ENCODE measurements at regions not wholly inside any gene's neighbourhood (a gene's known extent, or its start where the extent isn't known, plus 50 kb on each side); places are given as distances from the start of the nearest gene placed in this dataset.

- Mint-ChIP-seq H3K27ac (ENCODE audit: unreplicated experiment) (no peak overlapping the region), H3K27me3 (ENCODE audit: unreplicated experiment) (peaks cover 2% of the 10 kb centered on the region), H3K9me3 (ENCODE audit: unreplicated experiment) (peaks cover 4% of the 10 kb centered on the region), H3K4me3 (ENCODE audit: unreplicated experiment) (no peak overlapping the region), H3K36me3 (ENCODE audit: unreplicated experiment) (no peaks in the 10 kb centered on the region), H3K4me1 (ENCODE audit: unreplicated experiment) (no peaks in the 10 kb centered on the region)
- TF ChIP-seq, protein P1, sequence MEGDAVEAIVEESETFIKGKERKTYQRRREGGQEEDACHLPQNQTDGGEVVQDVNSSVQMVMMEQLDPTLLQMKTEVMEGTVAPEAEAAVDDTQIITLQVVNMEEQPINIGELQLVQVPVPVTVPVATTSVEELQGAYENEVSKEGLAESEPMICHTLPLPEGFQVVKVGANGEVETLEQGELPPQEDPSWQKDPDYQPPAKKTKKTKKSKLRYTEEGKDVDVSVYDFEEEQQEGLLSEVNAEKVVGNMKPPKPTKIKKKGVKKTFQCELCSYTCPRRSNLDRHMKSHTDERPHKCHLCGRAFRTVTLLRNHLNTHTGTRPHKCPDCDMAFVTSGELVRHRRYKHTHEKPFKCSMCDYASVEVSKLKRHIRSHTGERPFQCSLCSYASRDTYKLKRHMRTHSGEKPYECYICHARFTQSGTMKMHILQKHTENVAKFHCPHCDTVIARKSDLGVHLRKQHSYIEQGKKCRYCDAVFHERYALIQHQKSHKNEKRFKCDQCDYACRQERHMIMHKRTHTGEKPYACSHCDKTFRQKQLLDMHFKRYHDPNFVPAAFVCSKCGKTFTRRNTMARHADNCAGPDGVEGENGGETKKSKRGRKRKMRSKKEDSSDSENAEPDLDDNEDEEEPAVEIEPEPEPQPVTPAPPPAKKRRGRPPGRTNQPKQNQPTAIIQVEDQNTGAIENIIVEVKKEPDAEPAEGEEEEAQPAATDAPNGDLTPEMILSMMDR (IDR thresholded peaks at IDR 0.05), result no peak
- DNase-seq (ENCODE audit: extremely low spot score, unreplicated experiment), result no peak
Observed at GRCh38 chrX:124534536-124534935, 188.2 kb downstream of the SH2D1A start.

DNA sequence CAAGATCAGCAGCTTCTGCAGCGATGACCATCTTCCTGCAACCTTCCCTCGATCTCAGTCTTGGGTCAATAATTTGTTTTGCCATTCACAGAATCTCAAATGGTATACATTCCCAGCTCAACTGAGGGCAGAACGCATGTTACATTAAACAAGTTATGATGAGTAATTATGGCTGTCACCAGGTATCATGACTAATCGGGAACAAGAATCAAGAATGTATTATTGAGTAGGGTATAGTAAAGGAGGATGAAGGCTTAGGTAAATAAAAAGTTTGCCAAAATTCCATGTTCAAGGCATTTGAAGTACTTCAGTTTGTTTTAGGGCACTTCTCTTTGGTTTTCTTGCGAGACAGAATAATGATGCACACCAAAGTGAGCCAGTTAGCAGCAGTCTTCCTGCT lies 194.1 kb downstream of the SH2D1A start:
- no peak for DNase-seq (ENCODE audit: extremely low spot score, unreplicated experiment)
- H3K4me3 Mint-ChIP-seq (ENCODE audit: unreplicated experiment), result no peak overlapping the region
- H3K36me3 Mint-ChIP-seq (ENCODE audit: unreplicated experiment), result no peaks in the 10 kb centered on the region
- TF ChIP-seq, protein P1 (IDR thresholded peaks at IDR 0.05), result no peak
- no peak overlapping the region for H3K27ac Mint-ChIP-seq (ENCODE audit: unreplicated experiment)
- no peaks in the 10 kb centered on the region for H3K4me1 Mint-ChIP-seq (ENCODE audit: unreplicated experiment)
- H3K9me3 Mint-ChIP-seq (ENCODE audit: unreplicated experiment), result no peaks in the 10 kb centered on the region
- no peaks in the 10 kb centered on the region for H3K27me3 Mint-ChIP-seq (ENCODE audit: unreplicated experiment)

- H3K4me3 Mint-ChIP-seq (ENCODE audit: unreplicated experiment), result peak overlapping the region; percentile 49
Observed at GRCh38 chrX:124548571-124548970, 202.2 kb downstream of the SH2D1A start.

DNA sequence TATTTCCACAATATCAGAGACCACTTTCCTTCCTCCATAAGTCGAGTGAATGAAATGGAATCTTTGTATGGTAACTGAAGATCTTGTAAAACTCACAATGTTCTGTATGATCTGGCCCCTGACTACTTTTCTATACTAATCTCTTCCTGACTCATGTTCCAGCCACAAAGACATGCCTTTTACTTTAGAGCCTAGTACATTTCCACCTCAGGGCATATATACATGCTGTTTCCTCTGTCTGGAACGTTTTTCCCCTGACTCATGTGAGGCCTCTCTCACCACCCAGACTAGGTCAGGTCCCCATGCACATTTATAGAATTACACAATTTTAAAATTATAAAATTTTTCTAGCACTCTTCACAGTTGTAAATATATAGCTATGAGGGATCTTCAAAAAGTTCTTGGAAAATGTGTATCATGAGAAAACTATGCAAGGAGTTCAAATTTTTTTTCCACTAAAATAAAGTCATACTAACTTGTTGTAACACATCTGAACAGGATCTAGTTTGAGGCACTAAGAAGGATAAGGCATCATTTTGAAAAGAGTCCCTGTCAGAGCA lies 208.8 kb downstream of the SH2D1A start:
- Mint-ChIP-seq H3K4me1 (ENCODE audit: unreplicated experiment) (peaks cover 48% of the 10 kb centered on the region), H3K4me3 (ENCODE audit: unreplicated experiment) (no peak overlapping the region), H3K27ac (ENCODE audit: unreplicated experiment) (peak overlapping the region; percentile 83), H3K9me3 (ENCODE audit: unreplicated experiment) (no peaks in the 10 kb centered on the region), H3K36me3 (ENCODE audit: unreplicated experiment) (no peaks in the 10 kb centered on the region), H3K27me3 (ENCODE audit: unreplicated experiment) (no peaks in the 10 kb centered on the region)
- TF ChIP-seq, protein P1 (IDR thresholded peaks at IDR 0.05), result no peak
- DNase-seq (ENCODE audit: extremely low spot score, unreplicated experiment), result no peak

More at GRCh38 chrX:124548571-124548970, 202.2 kb downstream of the SH2D1A start:
- Mint-ChIP-seq H3K4me1 (ENCODE audit: unreplicated experiment) (peaks cover 46% of the 10 kb centered on the region), H3K9me3 (ENCODE audit: unreplicated experiment) (no peaks in the 10 kb centered on the region), H3K36me3 (ENCODE audit: unreplicated experiment) (no peaks in the 10 kb centered on the region), H3K27me3 (ENCODE audit: unreplicated experiment) (no peaks in the 10 kb centered on the region), H3K27ac (ENCODE audit: unreplicated experiment) (peak overlapping the region; percentile 66)
- no peak for DNase-seq (ENCODE audit: extremely low spot score, unreplicated experiment)
- TF ChIP-seq, protein P1 (IDR thresholded peaks at IDR 0.05), result no peak

- DNase-seq (ENCODE audit: extremely low spot score, unreplicated experiment), result no peak
- no peaks in the 10 kb centered on the region for H3K36me3 Mint-ChIP-seq (ENCODE audit: unreplicated experiment)
- no peaks in the 10 kb centered on the region for H3K27me3 Mint-ChIP-seq (ENCODE audit: unreplicated experiment)
- no peak overlapping the region for H3K4me3 Mint-ChIP-seq (ENCODE audit: unreplicated experiment)
- H3K27ac Mint-ChIP-seq (ENCODE audit: unreplicated experiment), result no peak overlapping the region
- TF ChIP-seq, protein P1 (IDR thresholded peaks at IDR 0.05), result no peak
- H3K9me3 Mint-ChIP-seq (ENCODE audit: unreplicated experiment), result no peaks in the 10 kb centered on the region
- H3K4me1 Mint-ChIP-seq (ENCODE audit: unreplicated experiment), result peaks cover 41% of the 10 kb centered on the region
Observed at GRCh38 chrX:124557976-124558375, 211.6 kb downstream of the SH2D1A start.

All from osteocyte (in vitro differentiated cells).